Activated T-cell treated with anti-CD3 and anti-CD28 coated beads, Interleukin-2, amount 50 U/mL, for 72 hours (primary cell): ENCODE measurements at regions not wholly inside any gene's neighbourhood (a gene's known extent, or its start where the extent isn't known, plus 50 kb on each side); places are given as distances from the start of the nearest gene placed in this dataset.

Experiments
- ATAC-seq, 2 donors: fragments of 150-1000 bp; cut with Tn5 transposase; replicated peaks in 1 of 2; 2 replicates each; pipeline ENCODE4 v1.10.0; 2021; ENCODE audit warnings: moderate library complexity in 2 of 2, mild to moderate bottlenecking in 1 of 2
- DNase-seq, 2 donors: peaks; one replicate each; pipeline ENCODE4 v3.0.0; 2021 to 2022; ENCODE audit warnings: mixed read lengths in 1 of 2
- H3K27ac Mint-ChIP-seq: one replicate; pipeline ENCODE4 v1.8.0; 2022; ENCODE audit warnings: mild to moderate bottlenecking, moderate library complexity, mixed read lengths
- H3K27me3 Mint-ChIP-seq: one replicate; pipeline ENCODE4 v1.8.0; 2022; ENCODE audit warnings: low read depth, mixed read lengths
- H3K36me3 Mint-ChIP-seq, 2 donors: one replicate each; pipeline ENCODE4 v1.8.0; 2022; ENCODE audit warnings: mixed read lengths in 2 of 2, mild to moderate bottlenecking in 1 of 2; ENCODE audit not compliant: insufficient read depth in 2 of 2
- H3K4me1 Mint-ChIP-seq: one replicate; pipeline ENCODE4 v1.8.0; 2022; ENCODE audit warnings: low read depth, mixed read lengths
- H3K4me3 Mint-ChIP-seq, 2 donors: one replicate each; pipeline ENCODE4 v1.8.0; 2022; ENCODE audit warnings: mild to moderate bottlenecking in 2 of 2, mixed read lengths in 2 of 2, moderate library complexity in 2 of 2
- H3K9me3 Mint-ChIP-seq, 2 donors: one replicate each; pipeline ENCODE4 v1.8.0; 2022; ENCODE audit warnings: mixed read lengths in 2 of 2

GRCh38 chr6:76707630-76708029 lies 635.2 kb upstream of the IMPG1 start:
- H3K27ac Mint-ChIP-seq, result no peak overlapping the region
- H3K9me3 Mint-ChIP-seq, result peaks cover 2 to 6% of the 10 kb centered on the region in 2 donors
- no peaks in the 10 kb centered on the region for H3K36me3 Mint-ChIP-seq
- no peak overlapping the region for H3K4me3 Mint-ChIP-seq
- no peaks in the 10 kb centered on the region for H3K4me1 Mint-ChIP-seq
- H3K27me3 Mint-ChIP-seq, result no peaks in the 10 kb centered on the region
- no peak for ATAC-seq
- DNase-seq, result no peak

- no peaks in the 10 kb centered on the region for H3K36me3 Mint-ChIP-seq
- H3K9me3 Mint-ChIP-seq, result peaks cover 4 to 11% of the 10 kb centered on the region in 2 donors
- no peak for ATAC-seq
These were observed 634.2 kb upstream of the IMPG1 start for GRCh38 chr6:76706631-76707030.

GRCh38 chr6:76706086-76706485 lies 633.6 kb upstream of the IMPG1 start:
- Mint-ChIP-seq H3K36me3 (no peaks in the 10 kb centered on the region), H3K4me1 (no peaks in the 10 kb centered on the region), H3K4me3 (no peak overlapping the region), H3K9me3 (peaks cover 6 to 11% of the 10 kb centered on the region in 2 donors), H3K27ac (no peak overlapping the region), H3K27me3 (no peaks in the 10 kb centered on the region)
- ATAC-seq, result no peak
- no peak for DNase-seq

More at GRCh38 chr6:76706631-76707030, 634.2 kb upstream of the IMPG1 start:
- H3K27ac Mint-ChIP-seq, result no peak overlapping the region
- no peaks in the 10 kb centered on the region for H3K27me3 Mint-ChIP-seq
- no peak overlapping the region for H3K4me3 Mint-ChIP-seq
- no peaks in the 10 kb centered on the region for H3K4me1 Mint-ChIP-seq
- no peak for DNase-seq

GRCh38 chr6:76703786-76704185 lies 631.3 kb upstream of the IMPG1 start:
- H3K27ac Mint-ChIP-seq, result no peak overlapping the region
- ATAC-seq, result no peak

GRCh38 chr6:76703285-76703684 lies 630.8 kb upstream of the IMPG1 start:
- Mint-ChIP-seq H3K4me3 (no peak overlapping the region), H3K27ac (no peak overlapping the region), H3K36me3 (no peaks in the 10 kb centered on the region), H3K27me3 (no peaks in the 10 kb centered on the region), H3K9me3 (peaks cover 4 to 11% of the 10 kb centered on the region in 2 donors), H3K4me1 (no peaks in the 10 kb centered on the region)
- no peak for DNase-seq
- no peak for ATAC-seq

More at GRCh38 chr6:76703786-76704185, 631.3 kb upstream of the IMPG1 start:
- Mint-ChIP-seq H3K36me3 (no peaks in the 10 kb centered on the region), H3K4me1 (no peaks in the 10 kb centered on the region), H3K4me3 (no peak overlapping the region), H3K9me3 (peaks cover 4 to 11% of the 10 kb centered on the region in 2 donors), H3K27me3 (no peaks in the 10 kb centered on the region)
- no peak for DNase-seq

- Mint-ChIP-seq H3K4me1 (no peaks in the 10 kb centered on the region), H3K36me3 (no peaks in the 10 kb centered on the region), H3K27ac (no peak overlapping the region), H3K27me3 (no peaks in the 10 kb centered on the region), H3K9me3 (peaks cover 4 to 11% of the 10 kb centered on the region in 2 donors), H3K4me3 (no peak overlapping the region)
- DNase-seq (no peak), ATAC-seq (no peak)
These were observed 629.7 kb upstream of the IMPG1 start for GRCh38 chr6:76702187-76702586.

GRCh38 chr6:76701610-76702009 lies 629.1 kb upstream of the IMPG1 start:
- H3K27me3 Mint-ChIP-seq, result no peaks in the 10 kb centered on the region
- no peaks in the 10 kb centered on the region for H3K36me3 Mint-ChIP-seq
- DNase-seq (no peak), ATAC-seq (no peak)
- no peak overlapping the region for H3K27ac Mint-ChIP-seq
- peaks cover 4 to 11% of the 10 kb centered on the region in 2 donors for H3K9me3 Mint-ChIP-seq
- no peaks in the 10 kb centered on the region for H3K4me1 Mint-ChIP-seq
- no peak overlapping the region for H3K4me3 Mint-ChIP-seq

GRCh38 chr6:76697585-76697984 lies 625.1 kb upstream of the IMPG1 start:
- no peak overlapping the region for H3K27ac Mint-ChIP-seq
- peaks cover 4 to 5% of the 10 kb centered on the region in 2 donors for H3K9me3 Mint-ChIP-seq
- H3K4me3 Mint-ChIP-seq, result no peak overlapping the region
- no peaks in the 10 kb centered on the region for H3K27me3 Mint-ChIP-seq
- H3K36me3 Mint-ChIP-seq, result no peaks in the 10 kb centered on the region
- DNase-seq (no peak), ATAC-seq (no peak)
- no peaks in the 10 kb centered on the region for H3K4me1 Mint-ChIP-seq

GRCh38 chr6:76694795-76695194 lies 622.3 kb upstream of the IMPG1 start:
- H3K27ac Mint-ChIP-seq, result no peak overlapping the region

GRCh38 chr6:76684875-76685274 lies 612.4 kb upstream of the IMPG1 start:
- Mint-ChIP-seq H3K9me3 (peaks cover 8 to 11% of the 10 kb centered on the region in 2 donors), H3K4me1 (no peaks in the 10 kb centered on the region), H3K36me3 (peaks cover 0 to 3% of the 10 kb centered on the region in 2 donors), H3K4me3 (no peak overlapping the region), H3K27ac (no peak overlapping the region), H3K27me3 (no peaks in the 10 kb centered on the region)
- ATAC-seq (no peak), DNase-seq (no peak)

More at GRCh38 chr6:76694795-76695194, 622.3 kb upstream of the IMPG1 start:
- Mint-ChIP-seq H3K9me3 (peaks cover 0 to 1% of the 10 kb centered on the region in 2 donors), H3K4me1 (no peaks in the 10 kb centered on the region), H3K27me3 (no peaks in the 10 kb centered on the region), H3K4me3 (no peak overlapping the region), H3K36me3 (no peaks in the 10 kb centered on the region)
- no peak for ATAC-seq
- no peak for DNase-seq

GRCh38 chr6:76683985-76684384 lies 611.5 kb upstream of the IMPG1 start:
- DNase-seq, result no peak
- H3K27me3 Mint-ChIP-seq, result no peaks in the 10 kb centered on the region
- no peak overlapping the region for H3K27ac Mint-ChIP-seq
- peaks cover 7 to 8% of the 10 kb centered on the region in 2 donors for H3K9me3 Mint-ChIP-seq
- no peak for ATAC-seq
- H3K4me1 Mint-ChIP-seq, result no peaks in the 10 kb centered on the region
- H3K36me3 Mint-ChIP-seq, result peaks cover 0 to 3% of the 10 kb centered on the region in 2 donors
- H3K4me3 Mint-ChIP-seq, result no peak overlapping the region

- ATAC-seq (no peak), DNase-seq (no peak)
- H3K27ac Mint-ChIP-seq, result no peak overlapping the region
- peaks cover 2 to 3% of the 10 kb centered on the region in 2 donors for H3K9me3 Mint-ChIP-seq
- H3K4me1 Mint-ChIP-seq, result no peaks in the 10 kb centered on the region
- no peak overlapping the region for H3K4me3 Mint-ChIP-seq
- no peaks in the 10 kb centered on the region for H3K27me3 Mint-ChIP-seq
- no peaks in the 10 kb centered on the region for H3K36me3 Mint-ChIP-seq
These were observed 610.4 kb upstream of the IMPG1 start for GRCh38 chr6:76682842-76683241.

GRCh38 chr6:76681781-76682180 lies 609.3 kb upstream of the IMPG1 start:
- ATAC-seq, result no peak
- H3K9me3 Mint-ChIP-seq, result peaks cover 2 to 3% of the 10 kb centered on the region in 2 donors
- no peak for DNase-seq
- H3K4me1 Mint-ChIP-seq, result no peaks in the 10 kb centered on the region
- H3K36me3 Mint-ChIP-seq, result no peaks in the 10 kb centered on the region
- H3K27me3 Mint-ChIP-seq, result no peaks in the 10 kb centered on the region
- no peak overlapping the region for H3K27ac Mint-ChIP-seq
- no peak overlapping the region for H3K4me3 Mint-ChIP-seq

- Mint-ChIP-seq H3K9me3 (peaks cover 0 to 1% of the 10 kb centered on the region in 2 donors), H3K4me3 (no peak overlapping the region), H3K36me3 (peaks cover 0 to 2% of the 10 kb centered on the region in 2 donors), H3K27ac (no peak overlapping the region), H3K27me3 (no peaks in the 10 kb centered on the region), H3K4me1 (no peaks in the 10 kb centered on the region)
- DNase-seq, result no peak
- ATAC-seq, result no peak
These were observed 604.6 kb upstream of the IMPG1 start for GRCh38 chr6:76677017-76677416.
